HG03575 (cell line): ENCODE measurements at regions not wholly inside any gene's neighbourhood (a gene's known extent, or its start where the extent isn't known, plus 50 kb on each side); places are given as distances from the start of the nearest gene placed in this dataset.

Source experiments
- ATAC-seq: cut with Tn5 transposase; IDR thresholded peaks from one replicate; pipeline ENCODE4 v1.9.1; 2021; ENCODE audit not compliant: unreplicated experiment, insufficient number of reproducible peaks, low FRiP score; ENCODE audit errors: extremely low read depth

- no peak for ATAC-seq
These were observed 437.1 kb downstream of the SHQ1 start for GRCh38 chr3:72411126-72411525.

- no peak for ATAC-seq
These were observed 439.1 kb downstream of the SHQ1 start for GRCh38 chr3:72408983-72409779.

- ATAC-seq, result no peak
These were observed 440.5 kb downstream of the SHQ1 start for GRCh38 chr3:72407766-72408165.

- no peak for ATAC-seq
These were observed 442.2 kb downstream of the SHQ1 start for GRCh38 chr3:72405943-72406566.

- no peak for ATAC-seq
These were observed 447.2 kb downstream of the SHQ1 start for GRCh38 chr3:72401005-72401545.

- ATAC-seq, result no peak
These were observed 449.5 kb downstream of the SHQ1 start for GRCh38 chr3:72398781-72399180.

GRCh38 chr3:72397586-72397985, 450.7 kb downstream of the SHQ1 start:
- no peak for ATAC-seq

- no peak for ATAC-seq
These were observed 451.3 kb downstream of the SHQ1 start for GRCh38 chr3:72396899-72397298.

- no peak for ATAC-seq
These were observed 452.4 kb downstream of the SHQ1 start for GRCh38 chr3:72395776-72396311.

GRCh38 chr3:72393455-72393854, 454.8 kb downstream of the SHQ1 start:
- ATAC-seq, result no peak

GRCh38 chr3:72391659-72392058, 456.6 kb downstream of the SHQ1 start:
- ATAC-seq, result no peak

- ATAC-seq, result no peak
These were observed 457.4 kb downstream of the SHQ1 start for GRCh38 chr3:72390841-72391240.

- ATAC-seq, result no peak
These were observed 459.6 kb downstream of the SHQ1 start for GRCh38 chr3:72388644-72389043.

GRCh38 chr3:72388117-72388516, 460.1 kb downstream of the SHQ1 start:
- ATAC-seq, result no peak

- no peak for ATAC-seq
These were observed 461.8 kb downstream of the SHQ1 start for GRCh38 chr3:72386327-72387000.

GRCh38 chr3:72385167-72385566, 463.1 kb downstream of the SHQ1 start:
- no peak for ATAC-seq

- ATAC-seq, result no peak
These were observed 463.6 kb downstream of the SHQ1 start for GRCh38 chr3:72384602-72385001.

GRCh38 chr3:72383883-72384282, 464.4 kb downstream of the SHQ1 start:
- ATAC-seq, result no peak

GRCh38 chr3:72383230-72383629, 465.0 kb downstream of the SHQ1 start:
- ATAC-seq, result no peak

GRCh38 chr3:72382460-72382859, 465.8 kb downstream of the SHQ1 start:
- ATAC-seq, result no peak
